ENCODE measurements at regions not wholly inside any gene's neighbourhood (a gene's known extent, or its start where the extent isn't known, plus 50 kb on each side); places are given as distances from the start of the nearest gene placed in this dataset.
"Not testable (repeated sequence)": the region's sequence is repeated elsewhere in the genome, so short reads cannot be mapped to it uniquely, and the experiment has no call there.

DNA sequence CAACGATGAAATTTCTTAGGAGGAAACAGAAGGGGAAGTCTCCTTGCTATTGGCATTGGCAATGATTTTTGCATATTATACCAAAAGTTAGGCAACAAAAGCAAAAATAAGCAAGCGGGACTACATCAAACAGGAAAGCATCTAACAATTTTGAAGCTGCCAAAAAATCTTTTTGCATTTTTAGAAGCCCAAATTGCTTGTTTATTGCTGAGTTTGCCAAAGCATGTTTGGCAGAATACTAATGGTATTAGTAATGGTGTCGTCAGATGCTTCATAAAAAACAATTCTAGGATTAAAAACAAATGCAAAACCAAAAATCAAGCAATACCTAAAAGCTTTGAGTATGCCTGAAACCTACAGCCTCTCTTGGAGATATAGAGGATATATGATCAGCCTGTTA lies 80.0 kb downstream of the GALR1 start:
- DNase-seq (ENCODE audit: low read depth), result no peak

DNA sequence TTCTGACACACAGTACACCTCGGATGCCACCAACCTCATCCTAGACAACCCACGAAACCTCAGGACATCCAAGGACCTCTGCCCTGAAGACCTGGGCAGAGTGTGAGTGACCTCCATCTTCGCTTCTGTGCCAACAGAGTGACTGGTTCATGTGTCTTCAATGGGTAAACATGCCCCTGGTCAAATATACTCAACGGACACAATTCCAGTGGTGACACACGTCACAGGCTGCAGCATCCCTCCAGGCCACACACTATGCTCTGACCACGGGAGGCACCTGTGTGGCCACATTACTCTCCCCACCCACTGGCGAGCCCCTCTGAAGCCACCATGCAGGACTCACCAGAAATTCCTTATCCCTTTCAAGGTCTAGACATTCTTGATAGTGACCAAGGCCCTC lies 85.2 kb downstream of the GALR1 start:
- no peak for DNase-seq (ENCODE audit: low read depth)

DNA sequence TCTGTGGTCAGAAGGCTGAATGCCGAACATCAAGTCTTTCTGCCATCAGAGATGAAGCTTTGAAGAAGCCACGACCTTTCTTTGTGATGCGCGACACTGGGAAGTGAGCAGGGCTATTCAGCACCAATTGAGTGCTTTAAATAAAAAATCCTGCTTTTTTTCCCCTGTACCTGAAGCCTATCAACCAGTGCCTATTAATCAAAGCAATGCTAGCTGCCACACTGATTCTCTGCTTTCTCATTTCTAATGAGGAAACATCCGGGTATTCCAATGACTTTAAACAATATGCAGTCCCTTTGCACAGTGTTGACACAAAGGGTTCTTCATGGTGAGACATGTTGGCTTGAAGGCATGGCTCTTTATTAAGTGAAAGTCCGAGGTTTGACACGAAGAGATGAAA lies 88.0 kb downstream of the GALR1 start:
- no peak for DNase-seq (ENCODE audit: low read depth)

DNA sequence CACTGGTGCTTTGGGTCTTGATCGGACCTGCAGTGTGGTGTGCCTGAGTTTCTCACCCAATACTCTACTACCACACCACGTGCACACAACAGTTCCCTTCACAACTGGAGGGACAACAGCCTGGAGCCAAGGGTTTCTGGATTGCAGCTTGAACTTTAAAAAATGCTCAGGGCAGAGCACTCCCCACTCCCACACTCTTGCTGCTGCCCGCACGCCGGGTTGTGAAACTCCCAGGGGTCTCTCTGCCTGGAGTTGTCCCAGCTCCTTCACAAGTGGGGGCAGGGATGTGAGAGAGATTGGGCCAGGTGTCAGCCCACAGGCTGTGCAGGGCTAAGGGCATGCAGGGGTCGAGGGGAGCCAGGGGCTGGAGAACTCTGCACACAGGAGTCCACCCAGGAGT lies 89.4 kb downstream of the GALR1 start:
- DNase-seq (ENCODE audit: low read depth), result no peak

DNA sequence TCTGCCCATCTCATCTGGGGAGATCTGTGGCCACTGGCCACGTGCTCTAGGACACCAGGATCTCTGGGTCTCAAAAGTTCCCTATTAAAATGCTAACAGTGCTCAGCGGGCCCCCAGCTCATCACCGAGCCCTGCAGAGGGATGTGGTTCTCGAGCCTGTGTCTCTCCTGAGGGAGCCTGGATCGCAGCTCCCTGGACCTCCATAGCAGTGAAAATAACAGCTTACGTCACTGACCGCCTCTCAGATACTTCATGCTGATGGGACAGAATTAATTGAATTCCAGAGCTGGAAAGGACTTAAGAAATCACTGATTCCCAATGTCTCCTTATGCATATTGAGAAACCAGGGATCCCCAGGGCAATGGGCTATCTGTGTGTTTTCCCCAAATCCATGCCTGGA lies 90.0 kb downstream of the GALR1 start:
- no peak for DNase-seq (ENCODE audit: low read depth)

DNA sequence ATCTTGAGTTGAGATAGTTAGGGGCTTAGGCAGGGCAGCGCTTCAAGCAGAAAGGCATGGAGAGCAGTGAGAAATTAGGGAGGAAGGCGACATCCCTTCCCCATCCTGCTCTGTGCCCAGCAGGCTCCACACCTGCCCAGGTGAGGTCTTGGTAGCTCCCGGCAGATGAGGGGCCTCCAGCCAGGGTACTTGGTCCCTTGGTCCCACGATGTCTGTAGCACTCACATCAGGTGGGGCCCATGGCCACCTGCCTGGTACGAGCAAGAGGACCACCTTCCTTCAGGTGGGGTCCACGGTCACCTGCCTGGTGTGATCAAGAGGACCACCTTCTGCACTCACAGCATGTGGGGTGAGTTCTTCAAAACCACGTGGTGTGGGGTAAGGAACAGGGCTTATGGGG lies 91.2 kb downstream of the GALR1 start:
- no peak for DNase-seq (ENCODE audit: low read depth)

DNA sequence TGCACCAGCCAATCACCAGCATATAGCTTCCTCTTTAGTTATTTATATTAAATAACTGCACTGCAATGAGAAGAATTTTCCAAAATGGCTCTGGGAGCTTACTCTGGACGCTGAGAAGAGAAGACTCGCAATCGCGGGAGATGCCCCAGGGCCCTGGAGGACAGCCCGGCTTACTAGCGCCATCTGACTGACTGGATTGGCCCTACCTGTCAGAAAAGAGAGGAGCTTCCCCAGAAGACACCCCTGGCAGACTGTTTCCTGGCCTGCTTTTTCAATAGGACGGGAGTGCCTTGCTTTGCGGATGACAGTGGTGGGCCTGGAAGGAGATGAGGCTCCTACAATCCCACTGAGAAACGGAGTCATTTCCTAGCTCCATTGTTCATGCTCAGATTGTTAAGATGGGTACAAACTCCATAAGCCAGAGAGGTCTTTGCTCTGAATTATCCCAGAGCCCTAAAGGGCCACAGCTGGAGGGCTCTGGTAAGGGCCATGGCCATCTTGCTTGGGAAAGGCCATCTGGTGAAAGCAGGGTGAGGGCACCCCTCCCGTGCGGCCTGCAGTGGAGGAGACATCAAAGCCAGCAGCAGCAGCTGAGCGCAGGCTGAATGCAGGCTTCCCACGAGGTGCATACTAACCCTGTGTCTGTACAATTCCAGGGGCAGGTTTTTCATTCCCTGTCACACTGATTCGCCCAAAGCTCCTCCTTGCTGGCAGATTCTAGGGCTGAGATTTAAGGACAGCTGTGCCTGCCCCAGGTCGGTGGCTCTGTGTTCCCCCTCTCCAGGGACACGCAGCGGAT lies 92.1 kb downstream of the GALR1 start:
- no peak for DNase-seq (ENCODE audit: low read depth)

DNA sequence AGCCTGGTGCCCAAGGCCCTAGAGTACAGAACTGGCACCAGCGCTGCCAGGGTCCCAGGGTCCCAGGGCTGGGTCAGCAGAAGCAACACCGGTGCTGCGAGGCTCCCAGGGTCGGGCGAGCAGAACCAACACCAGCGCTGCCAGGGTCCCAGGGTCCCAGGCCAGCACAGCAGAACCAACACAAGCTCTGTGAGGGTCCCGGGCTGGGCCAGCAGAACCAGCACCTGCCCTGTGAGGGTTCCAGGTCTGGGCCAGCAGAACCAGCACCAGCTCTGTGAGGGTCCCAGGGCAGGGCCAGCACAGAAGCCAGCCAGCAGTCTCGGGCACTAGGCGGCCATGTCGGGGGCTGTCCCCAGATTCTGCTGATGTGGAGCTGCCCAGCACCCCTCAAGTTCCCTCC lies 93.1 kb downstream of the GALR1 start:
- DNase-seq (ENCODE audit: low read depth), result no peak

DNA sequence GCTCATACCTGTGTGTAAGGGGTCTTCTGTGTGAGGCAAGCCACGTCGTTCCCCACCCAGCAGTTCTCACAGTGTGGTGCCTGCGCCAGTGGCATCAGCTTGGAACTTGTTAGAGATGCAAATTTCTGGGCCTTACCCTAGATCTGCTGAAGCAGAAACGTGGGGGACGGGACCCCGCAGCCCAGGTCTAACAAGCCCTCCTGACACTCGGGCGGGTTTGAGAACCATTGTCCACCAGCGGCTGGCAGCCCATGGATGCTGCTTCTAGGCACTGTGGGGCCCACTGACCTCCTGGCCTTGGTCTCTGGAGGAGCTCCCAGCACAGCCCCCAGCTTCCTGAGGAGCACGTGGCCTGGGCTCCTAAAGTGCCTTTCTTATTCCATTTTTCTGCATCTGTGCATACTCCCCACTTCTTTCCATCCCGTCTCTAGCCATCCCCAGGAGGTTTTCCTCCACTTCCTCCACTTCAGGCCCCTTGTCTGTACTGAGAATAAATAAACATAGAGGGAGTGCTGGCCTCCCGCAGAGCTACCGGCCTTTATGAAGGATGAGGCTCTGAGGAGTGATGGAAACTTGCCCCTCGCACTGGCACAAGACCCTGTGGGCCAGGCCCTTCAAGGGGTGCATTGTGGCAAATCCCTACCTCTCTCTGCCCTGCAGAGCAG lies 94.3 kb downstream of the GALR1 start:
- no peak for DNase-seq (ENCODE audit: low read depth)

DNA sequence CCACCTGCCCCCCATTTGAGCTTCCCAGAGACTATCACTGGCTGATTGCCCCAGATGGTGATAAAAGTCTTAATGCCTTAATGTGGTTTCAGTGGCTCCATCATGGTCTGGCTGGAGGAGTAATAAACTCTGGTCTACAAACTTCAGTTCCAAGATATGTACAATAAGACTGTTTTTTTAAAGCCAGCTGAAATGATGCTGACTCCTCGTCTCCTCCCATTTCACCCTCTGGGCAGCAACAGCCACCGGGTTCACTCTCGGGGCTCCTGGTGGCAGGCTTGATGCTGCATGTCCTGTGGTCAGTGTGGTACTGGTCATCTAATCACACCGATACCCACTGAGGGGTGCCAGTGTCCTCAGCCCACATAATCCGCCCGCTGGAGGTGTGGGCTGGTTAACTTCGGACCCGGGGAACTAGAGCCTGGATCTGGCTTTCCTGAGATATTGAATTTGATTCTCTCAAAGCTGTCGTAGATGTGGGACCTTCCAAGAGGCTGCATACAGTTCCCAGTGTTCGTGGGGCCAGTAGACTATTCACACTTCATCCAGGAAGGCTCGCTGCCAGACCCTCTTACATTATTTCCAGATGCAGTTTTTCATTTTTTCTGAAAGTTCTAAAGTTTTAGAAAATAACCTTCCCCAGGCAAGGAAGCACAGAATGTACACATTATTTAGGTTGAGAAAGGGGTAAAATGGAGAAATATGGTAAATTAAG lies 95.3 kb downstream of the GALR1 start:
- no peak for DNase-seq (ENCODE audit: low read depth)

DNA sequence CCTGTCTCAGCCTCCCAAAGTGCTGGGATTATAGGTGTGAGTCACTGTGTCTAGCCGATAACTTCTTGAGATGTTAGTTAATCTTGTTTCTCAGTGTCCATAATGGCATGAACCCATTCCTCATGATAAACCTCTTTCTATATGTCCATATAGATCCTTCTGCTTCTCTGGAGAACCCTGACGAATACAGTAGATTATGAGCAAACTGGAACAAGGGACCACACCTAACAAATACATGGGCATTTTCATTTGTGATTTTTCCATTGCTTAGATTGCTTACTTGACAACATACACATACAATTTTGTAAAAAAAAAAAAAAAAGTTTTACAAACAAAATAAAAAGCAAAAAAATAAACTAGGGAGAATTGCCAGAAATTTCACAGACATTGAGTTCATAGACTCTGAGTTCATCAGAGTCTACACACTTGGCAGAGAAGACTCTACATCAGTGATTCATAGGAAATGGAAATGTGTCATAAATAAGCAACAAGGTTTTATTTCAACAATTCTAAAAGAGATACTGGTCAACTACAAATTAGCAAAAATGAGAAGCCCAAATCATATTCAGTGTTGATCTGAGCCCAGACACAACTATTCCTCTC lies 96.7 kb downstream of the GALR1 start:
- DNase-seq (ENCODE audit: low read depth), result no peak

DNA sequence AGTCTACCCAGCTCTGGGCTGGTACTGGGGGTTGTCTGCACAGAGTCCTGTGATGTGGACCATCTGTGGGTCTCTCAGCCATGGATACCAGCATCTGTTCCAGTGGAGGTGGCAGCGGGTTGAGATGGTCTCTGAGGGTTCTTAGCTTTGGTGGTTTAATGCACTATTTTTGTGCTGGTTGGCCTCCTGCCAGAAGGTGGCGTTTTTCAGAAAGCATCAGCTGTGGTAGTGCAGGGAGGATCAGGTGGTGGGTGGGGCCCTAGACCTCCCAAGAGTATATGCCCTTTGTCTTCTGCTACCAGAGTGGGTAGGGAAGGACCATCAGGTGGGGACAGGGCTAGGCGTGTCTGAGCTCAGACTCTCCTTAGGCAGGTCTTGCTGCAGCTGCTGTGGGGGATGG lies 103.7 kb downstream of the GALR1 start:
- DNase-seq (ENCODE audit: low read depth), result not testable (repeated sequence)

DNA sequence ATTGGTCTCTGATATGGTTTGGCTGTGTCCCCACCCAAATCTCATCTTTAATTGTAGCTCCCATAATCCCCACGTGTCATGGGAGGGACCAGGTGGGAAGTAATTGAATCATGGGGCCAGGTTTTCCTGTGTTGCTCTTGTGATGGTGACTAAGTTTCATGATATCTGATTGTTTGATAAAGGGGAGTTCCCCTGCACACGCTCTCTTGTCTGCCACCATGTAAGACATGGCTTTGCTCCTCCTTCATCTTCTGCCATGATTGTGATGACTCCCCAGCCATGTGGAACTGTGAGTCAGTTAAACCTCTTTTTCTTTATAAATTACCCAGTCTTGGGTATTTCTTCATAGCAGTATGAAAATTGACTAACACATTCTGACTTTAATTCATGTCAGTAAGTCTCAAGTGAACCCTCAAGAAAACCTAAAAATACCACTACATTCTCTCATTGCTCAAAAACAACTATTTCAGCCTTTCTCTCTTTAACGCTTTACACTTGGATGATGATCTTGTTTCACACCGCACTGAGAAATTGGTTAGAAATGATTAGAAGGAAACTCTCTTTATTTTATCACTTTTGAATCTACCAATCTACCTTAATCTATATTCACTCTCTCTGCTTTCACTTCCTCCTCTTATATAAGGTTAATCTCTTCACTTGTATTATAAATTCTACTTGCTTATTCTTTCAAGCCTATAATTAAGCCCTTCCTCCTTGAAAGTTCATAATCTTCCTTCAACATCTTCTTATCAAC lies 110.1 kb downstream of the GALR1 start:
- DNase-seq (ENCODE audit: low read depth), result no peak

DNA sequence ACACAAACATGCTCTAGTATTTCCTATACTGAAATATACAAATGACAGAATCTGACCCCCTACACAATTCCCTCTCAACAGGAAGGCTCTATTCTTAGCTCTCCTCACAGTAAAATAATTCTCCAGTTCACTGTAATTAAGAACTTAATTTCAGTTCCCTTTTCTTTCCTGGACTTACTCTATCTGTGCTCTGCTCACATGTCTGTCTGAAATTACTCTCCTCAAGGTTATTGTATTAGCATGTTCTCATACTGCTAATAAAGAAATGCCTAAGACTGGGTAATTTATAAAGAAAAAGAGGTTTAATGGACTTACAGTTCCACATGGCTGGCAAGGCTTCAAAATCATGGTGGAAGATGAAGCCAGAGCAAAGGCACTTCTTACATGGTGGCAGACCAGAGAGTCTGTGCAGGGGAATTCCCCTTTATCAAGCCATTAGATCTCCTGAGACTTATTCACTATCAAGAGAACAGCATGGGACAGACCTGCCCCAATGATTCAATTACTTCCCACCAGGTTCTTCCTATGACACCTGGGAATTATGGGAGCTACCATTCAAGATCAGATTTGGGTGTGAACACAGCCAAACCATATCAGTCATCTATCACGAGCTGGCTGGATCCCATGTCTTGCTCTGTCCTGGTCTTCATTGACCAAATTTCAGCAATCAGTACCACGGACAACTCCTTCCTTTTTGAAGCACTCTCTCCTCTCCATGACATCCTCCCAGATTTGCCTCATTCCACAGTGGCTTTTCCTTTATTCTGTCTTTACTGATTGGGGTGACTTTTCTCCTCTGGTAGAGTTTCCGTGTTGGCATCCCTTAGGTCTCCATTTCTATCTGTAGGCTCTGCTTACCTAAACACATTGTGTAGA lies 110.9 kb downstream of the GALR1 start:
- DNase-seq (ENCODE audit: low read depth), result no peak

DNA sequence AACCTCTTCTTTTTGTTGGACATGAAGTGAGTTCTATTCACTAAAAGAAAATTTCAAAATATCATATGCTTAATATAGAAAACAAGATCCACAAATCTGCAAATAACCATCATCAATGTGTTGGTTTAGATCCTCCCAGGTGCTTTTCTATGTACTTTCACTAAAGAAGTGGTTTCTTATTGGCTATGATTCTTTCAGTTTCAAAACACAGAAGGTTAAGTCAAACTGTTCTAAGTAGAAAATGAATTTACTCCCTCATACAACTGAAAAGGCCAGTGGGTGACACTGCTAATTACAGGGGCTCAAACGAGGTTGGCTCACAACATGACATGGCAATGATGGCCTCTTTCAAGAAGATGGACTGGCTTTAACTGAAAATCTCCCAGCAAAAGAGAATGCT lies 111.7 kb downstream of the GALR1 start:
- no peak for DNase-seq (ENCODE audit: low read depth)

DNA sequence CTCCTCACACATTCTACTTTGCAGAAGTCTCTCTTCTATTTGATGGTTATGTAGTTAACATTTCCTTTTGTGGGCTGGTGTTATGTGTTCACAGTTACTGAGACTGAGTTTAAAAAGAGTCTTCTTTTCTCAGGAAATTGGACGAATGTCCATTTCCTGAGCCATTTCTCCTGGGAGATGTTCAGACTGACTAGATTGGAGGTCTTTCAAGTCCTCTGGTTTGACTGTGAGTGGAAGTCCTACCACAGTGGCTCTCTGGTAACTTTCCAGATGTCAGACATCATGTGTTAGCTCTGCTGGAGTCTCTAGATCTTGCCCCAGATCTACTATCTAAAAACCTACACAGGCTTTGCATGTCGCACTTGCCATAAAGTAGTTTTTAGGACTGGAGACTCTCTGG lies 116.0 kb downstream of the GALR1 start:
- DNase-seq (ENCODE audit: low read depth), result no peak

DNA sequence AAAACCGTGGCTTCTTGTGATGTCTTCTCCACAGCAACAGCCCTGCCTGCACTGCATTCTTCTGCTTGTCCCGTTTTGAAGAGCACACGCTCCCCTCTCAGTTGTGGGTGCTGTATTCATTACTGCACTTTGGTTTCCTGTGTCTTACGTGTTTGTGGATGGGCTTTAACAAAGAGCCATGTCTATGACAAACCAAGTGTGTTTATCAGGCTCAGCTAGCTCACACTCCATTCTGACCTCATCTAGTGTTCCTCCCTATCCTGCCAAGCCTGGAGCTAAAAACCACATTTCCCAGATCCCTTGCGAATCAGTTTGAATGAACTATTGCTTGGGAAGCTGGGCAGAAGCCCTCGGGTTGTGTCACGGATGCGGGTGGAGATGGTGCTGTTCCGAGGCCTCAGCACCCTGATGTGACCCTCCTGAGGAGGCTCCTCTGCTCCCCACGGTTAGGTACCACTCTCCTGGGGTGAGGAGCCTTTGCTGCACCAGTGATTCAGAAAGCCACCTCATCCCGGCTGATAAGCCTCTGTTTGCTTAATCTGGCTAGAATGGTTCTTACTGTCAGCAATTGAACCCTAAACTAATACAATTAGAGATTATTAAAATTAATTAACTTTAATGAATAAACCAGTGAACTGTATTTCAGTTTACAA lies 116.5 kb downstream of the GALR1 start:
- DNase-seq (ENCODE audit: low read depth), result no peak

DNA sequence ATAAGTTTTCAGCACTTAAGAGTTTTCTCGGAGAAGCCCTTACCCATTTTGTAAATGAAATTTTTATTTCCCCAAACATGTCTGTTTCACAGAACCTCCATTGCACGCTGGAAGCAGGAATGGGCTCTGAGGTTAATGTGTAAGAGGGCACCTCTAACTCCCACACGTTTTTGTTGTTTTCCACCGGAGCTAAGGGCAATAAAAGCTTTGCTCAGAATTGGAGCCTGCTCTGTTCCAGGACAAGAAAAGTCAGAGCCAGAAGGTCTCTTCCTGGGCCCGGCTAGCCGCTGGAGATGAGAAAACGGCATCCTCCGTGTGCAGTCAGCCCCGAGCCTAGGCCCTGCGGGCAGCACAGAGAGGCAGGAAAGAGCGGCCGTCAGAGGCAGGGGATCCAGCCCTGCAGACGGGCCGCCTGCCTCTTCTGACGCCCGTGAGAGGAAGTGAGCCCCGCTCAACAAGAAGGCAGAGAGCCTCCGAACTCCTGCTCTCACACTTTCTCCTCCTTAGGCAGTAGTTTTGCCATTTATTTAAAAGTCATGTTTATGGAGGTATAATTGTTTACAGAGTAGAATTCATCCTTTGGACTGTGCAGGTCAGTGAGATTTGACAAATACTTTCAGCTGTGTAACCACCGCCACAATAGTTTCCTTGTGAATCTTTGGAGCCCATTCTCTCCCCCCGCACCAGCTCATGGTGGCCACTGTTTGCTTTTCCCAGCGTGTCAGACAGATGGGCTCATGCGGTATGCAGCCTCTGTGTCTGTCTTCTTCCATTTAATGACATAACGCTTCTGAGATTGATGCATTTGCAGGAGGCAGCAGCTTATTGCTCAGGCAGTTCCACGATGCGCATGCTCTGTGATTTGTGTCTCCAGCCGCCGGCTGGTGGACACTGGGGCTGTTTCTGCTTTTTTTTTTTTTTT lies 117.3 kb downstream of the GALR1 start:
- no peak for DNase-seq (ENCODE audit: low read depth)

DNA sequence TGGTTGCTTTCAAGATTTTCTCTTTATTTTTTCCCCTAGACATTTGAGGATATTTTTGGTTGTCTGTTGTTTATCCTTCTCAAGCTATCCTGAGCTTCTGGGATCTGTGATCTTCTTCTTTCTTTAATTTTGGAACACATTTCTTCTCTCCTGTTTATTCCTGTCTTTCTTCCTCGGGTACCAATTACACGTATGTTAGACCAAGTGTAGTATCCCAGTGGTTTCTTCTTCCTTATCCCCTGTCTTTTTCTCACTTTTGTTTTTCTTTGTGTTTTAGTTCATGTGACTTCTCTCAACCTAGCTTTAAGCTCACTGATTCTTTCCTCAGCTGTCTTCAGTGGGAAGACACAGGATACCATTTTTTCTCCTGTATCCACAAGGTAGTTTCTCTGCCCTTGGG lies 120.0 kb downstream of the GALR1 start:
- DNase-seq (ENCODE audit: low read depth), result no peak
